ENCODE measurements at regions not wholly inside any gene's neighbourhood (a gene's known extent, or its start where the extent isn't known, plus 50 kb on each side); places are given as distances from the start of the nearest gene placed in this dataset.

- no peak for TF ChIP-seq CTCF (IDR thresholded peaks at IDR 0.05)
- no peak for TF ChIP-seq POLR2A (IDR thresholded peaks at IDR 0.05)
Observed at GRCh38 chr11:28599656-28600055, 491.5 kb downstream of the METTL15 start.
